Mesenchymal stem cell (in vitro differentiated cells and primary cell): ENCODE measurements at regions not wholly inside any gene's neighbourhood (a gene's known extent, or its start where the extent isn't known, plus 50 kb on each side); places are given as distances from the start of the nearest gene placed in this dataset.

Source experiments
- DNase-seq: peaks from one replicate; pipeline ENCODE4 v3.0.0-alpha.2; 2013
- H2AFZ ChIP-seq: one replicate; pipeline ENCODE4 v1.6.1; 2013; ENCODE audit warnings: low read depth, mild to moderate bottlenecking, control low read depth, inconsistent platforms, low read length, moderate library complexity
- H2AK5ac ChIP-seq: 2 replicates; pipeline ENCODE4 v1.6.1; 2013; ENCODE audit warnings: low read length, moderate library complexity, mild to moderate bottlenecking, inconsistent platforms; ENCODE audit not compliant: severe bottlenecking
- H2BK120ac ChIP-seq: one replicate; pipeline ENCODE4 v1.6.1; 2013; ENCODE audit warnings: low read depth, mild to moderate bottlenecking, inconsistent platforms, low read length, moderate library complexity
- H2BK12ac ChIP-seq, 2 experiments: one replicate each; pipeline ENCODE4 v1.6.1; 2013; ENCODE audit warnings: inconsistent platforms in 2 of 2, low read length in 2 of 2, mild to moderate bottlenecking in 2 of 2, moderate library complexity in 2 of 2, control low read depth in 1 of 2
- H2BK15ac ChIP-seq: one replicate; pipeline ENCODE4 v1.6.1; 2013; ENCODE audit warnings: mild to moderate bottlenecking, low read depth, inconsistent platforms; ENCODE audit not compliant: poor library complexity, severe bottlenecking
- H2BK5ac ChIP-seq: 2 replicates; pipeline ENCODE4 v1.6.1; 2013; ENCODE audit warnings: low read depth, mild to moderate bottlenecking, low read length, control low read depth, inconsistent platforms; ENCODE audit not compliant: poor library complexity, severe bottlenecking
- H3K14ac ChIP-seq, 2 experiments: one replicate each; pipeline ENCODE4 v1.6.1; 2013; ENCODE audit warnings: inconsistent platforms in 2 of 2, low read length in 2 of 2, control low read depth in 1 of 2, mild to moderate bottlenecking in 1 of 2, moderate library complexity in 1 of 2
- H3K18ac ChIP-seq, 2 experiments: one replicate each; pipeline ENCODE4 v1.6.1; 2013; ENCODE audit warnings: inconsistent platforms in 2 of 2, low read length in 2 of 2, control low read depth in 1 of 2, low read depth in 1 of 2, mild to moderate bottlenecking in 1 of 2
- H3K23ac ChIP-seq, 2 experiments: one replicate each; pipeline ENCODE4 v1.6.1; 2013; ENCODE audit warnings: inconsistent platforms in 2 of 2, low read length in 2 of 2, mild to moderate bottlenecking in 2 of 2, moderate library complexity in 2 of 2, control low read depth in 1 of 2
- H3K27ac ChIP-seq: 2 replicates; pipeline ENCODE4 v1.5.1; 2013; ENCODE audit warnings: mild to moderate bottlenecking, moderate library complexity, low read length, control low read depth, inconsistent platforms; ENCODE audit not compliant: poor library complexity, severe bottlenecking
- H3K27me3 ChIP-seq, 2 experiments: 2 replicates each; pipeline versions ENCODE4 v1.6.1 to v1.7.0; 2013; ENCODE audit warnings: low read length in 2 of 2, mild to moderate bottlenecking in 2 of 2, moderate library complexity in 2 of 2, control low read depth in 1 of 2, inconsistent platforms in 1 of 2; ENCODE audit not compliant: control insufficient read depth in 1 of 2, insufficient read depth in 1 of 2
- H3K36me3 ChIP-seq, 2 experiments: 2 replicates each; pipeline versions ENCODE4 v1.6.1 to v1.7.0; 2013; ENCODE audit warnings: low read length in 2 of 2, control low read depth in 1 of 2, inconsistent platforms in 1 of 2, low read depth in 1 of 2, mild to moderate bottlenecking in 1 of 2; ENCODE audit not compliant: insufficient read depth in 2 of 2, control insufficient read depth in 1 of 2
- H3K4ac ChIP-seq, 2 experiments: one replicate each; pipeline ENCODE4 v1.6.1; 2013; ENCODE audit warnings: inconsistent platforms in 2 of 2, low read length in 2 of 2, mild to moderate bottlenecking in 2 of 2, moderate library complexity in 2 of 2, control low read depth in 1 of 2, low read depth in 1 of 2
- H3K4me1 ChIP-seq: 2 replicates; pipeline ENCODE4 v1.6.1; 2013; ENCODE audit warnings: low read depth, low read length, control low read depth; ENCODE audit not compliant: control insufficient read depth, insufficient read depth
- H3K4me2 ChIP-seq: 2 replicates; pipeline ENCODE4 v1.6.1; 2013; ENCODE audit warnings: low read length, mild to moderate bottlenecking, inconsistent platforms; ENCODE audit not compliant: poor library complexity, severe bottlenecking
- H3K4me3 ChIP-seq, 2 experiments: 2 replicates each; pipeline versions ENCODE4 v1.5.1 to v1.7.0; 2013; ENCODE audit warnings: low read length in 2 of 2, mild to moderate bottlenecking in 2 of 2, control low read depth in 1 of 2, low read depth in 1 of 2; ENCODE audit not compliant: insufficient read depth in 1 of 2
- H3K79me1 ChIP-seq: replicated peaks from 2 replicates; pipeline ENCODE4 v1.6.1; 2013; ENCODE audit warnings: mild to moderate bottlenecking, control low read depth, low read length, inconsistent platforms; ENCODE audit not compliant: poor library complexity, severe bottlenecking
- H3K9ac ChIP-seq: 2 replicates; pipeline ENCODE4 v1.7.0; 2013; ENCODE audit warnings: mild to moderate bottlenecking, low read length, moderate library complexity
- H3K9me3 ChIP-seq: 2 replicates; pipeline ENCODE4 v1.7.0; 2013; ENCODE audit warnings: mild to moderate bottlenecking, low read length; ENCODE audit not compliant: control insufficient read depth
- H4K8ac ChIP-seq: one replicate; pipeline ENCODE4 v1.6.1; 2013; ENCODE audit warnings: inconsistent platforms, mild to moderate bottlenecking, low read length, moderate library complexity
- H4K91ac ChIP-seq: one replicate; pipeline ENCODE4 v1.6.1; 2013; ENCODE audit warnings: mild to moderate bottlenecking, low read length, inconsistent platforms
- WGBS: methylation state at CpG from one replicate; pipeline ENCODE4 v1.1.7; 2013; ENCODE audit warnings: mixed read lengths; 5-methylcytosine and 5-hydroxymethylcytosine counted together

DNA sequence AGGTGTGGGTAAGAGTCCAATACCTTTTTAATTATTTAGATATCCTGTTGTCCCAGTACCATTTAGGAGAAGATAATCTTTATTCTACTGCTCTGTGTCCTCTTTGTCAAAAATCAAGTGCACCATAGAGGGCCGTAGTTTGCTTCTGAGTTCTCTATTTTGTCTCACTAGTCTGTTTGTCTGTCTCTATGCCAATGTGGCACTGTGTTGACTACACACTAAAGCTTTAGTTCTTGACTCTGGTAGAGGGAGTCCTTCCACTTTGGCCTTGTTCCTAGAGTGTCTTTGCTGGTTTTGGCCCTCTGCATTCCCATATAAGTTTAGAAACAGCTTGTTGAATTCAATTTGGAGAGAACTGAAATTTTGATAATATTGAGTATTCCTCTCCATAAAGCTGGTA is 75.9 kb downstream of the SCGB2B2 start:
- Histone ChIP-seq H2AK5ac (no peak overlapping the region), H3K4me1 (no peaks in the 10 kb centered on the region), H2AFZ (no peak overlapping the region), H2BK15ac (no peak overlapping the region), H2BK120ac (no peak overlapping the region), H3K23ac (no peak overlapping the region), H2BK5ac (no peak overlapping the region), H2BK12ac (no peak overlapping the region), H3K79me1 (no peaks in the 10 kb centered on the region), H3K18ac (no peak overlapping the region), H3K4me2 (no peak overlapping the region), H3K9ac (no peak overlapping the region), H3K9me3 (peaks cover 13% of the 10 kb centered on the region), H3K36me3 (no peaks in the 10 kb centered on the region), H3K4ac (no peak overlapping the region), H3K27ac (no peak overlapping the region), H4K8ac (no peak overlapping the region), H4K91ac (no peak overlapping the region), H3K27me3 (no peaks in the 10 kb centered on the region), H3K4me3 (no peak overlapping the region), H3K14ac (no peak overlapping the region)
- DNase-seq = no peak
- no CpG with 5 or more reads among the region's 1 CpG for WGBS

DNA sequence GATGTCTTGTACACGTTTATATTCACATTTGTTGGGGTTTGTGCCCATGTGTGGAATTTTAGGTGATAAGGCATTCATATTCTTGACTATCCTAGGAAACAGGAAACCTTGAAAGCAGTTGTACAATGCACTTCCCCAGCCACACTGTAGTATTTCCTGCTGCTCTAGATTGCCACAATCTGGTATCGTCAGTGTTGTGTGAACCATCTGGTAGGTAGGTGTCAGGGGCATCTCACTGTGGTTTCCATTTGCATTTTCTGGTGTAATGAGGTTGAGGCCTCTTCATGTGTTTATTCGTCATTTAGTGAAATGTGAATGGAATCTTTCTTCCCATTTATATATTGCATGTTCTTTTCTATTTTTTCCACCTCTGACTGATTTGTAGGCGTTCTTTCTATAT is 76.6 kb downstream of the SCGB2B2 start:
- Histone ChIP-seq H3K4me2 (no peak overlapping the region), H3K14ac (no peak overlapping the region), H3K27me3 (no peaks in the 10 kb centered on the region), H3K4ac (no peak overlapping the region), H2AFZ (no peak overlapping the region), H3K4me1 (no peaks in the 10 kb centered on the region), H3K9me3 (peaks cover 13% of the 10 kb centered on the region), H2BK120ac (no peak overlapping the region), H3K36me3 (no peaks in the 10 kb centered on the region), H3K27ac (no peak overlapping the region), H3K79me1 (no peaks in the 10 kb centered on the region), H2BK15ac (no peak overlapping the region), H2BK12ac (no peak overlapping the region), H3K4me3 (no peak overlapping the region), H2AK5ac (no peak overlapping the region), H2BK5ac (no peak overlapping the region), H4K8ac (no peak overlapping the region), H3K9ac (no peak overlapping the region), H3K18ac (no peak overlapping the region), H4K91ac (no peak overlapping the region), H3K23ac (no peak overlapping the region)
- WGBS = 91% methylated on average over 1 of the region's 4 CpGs
- no peak for DNase-seq

DNA sequence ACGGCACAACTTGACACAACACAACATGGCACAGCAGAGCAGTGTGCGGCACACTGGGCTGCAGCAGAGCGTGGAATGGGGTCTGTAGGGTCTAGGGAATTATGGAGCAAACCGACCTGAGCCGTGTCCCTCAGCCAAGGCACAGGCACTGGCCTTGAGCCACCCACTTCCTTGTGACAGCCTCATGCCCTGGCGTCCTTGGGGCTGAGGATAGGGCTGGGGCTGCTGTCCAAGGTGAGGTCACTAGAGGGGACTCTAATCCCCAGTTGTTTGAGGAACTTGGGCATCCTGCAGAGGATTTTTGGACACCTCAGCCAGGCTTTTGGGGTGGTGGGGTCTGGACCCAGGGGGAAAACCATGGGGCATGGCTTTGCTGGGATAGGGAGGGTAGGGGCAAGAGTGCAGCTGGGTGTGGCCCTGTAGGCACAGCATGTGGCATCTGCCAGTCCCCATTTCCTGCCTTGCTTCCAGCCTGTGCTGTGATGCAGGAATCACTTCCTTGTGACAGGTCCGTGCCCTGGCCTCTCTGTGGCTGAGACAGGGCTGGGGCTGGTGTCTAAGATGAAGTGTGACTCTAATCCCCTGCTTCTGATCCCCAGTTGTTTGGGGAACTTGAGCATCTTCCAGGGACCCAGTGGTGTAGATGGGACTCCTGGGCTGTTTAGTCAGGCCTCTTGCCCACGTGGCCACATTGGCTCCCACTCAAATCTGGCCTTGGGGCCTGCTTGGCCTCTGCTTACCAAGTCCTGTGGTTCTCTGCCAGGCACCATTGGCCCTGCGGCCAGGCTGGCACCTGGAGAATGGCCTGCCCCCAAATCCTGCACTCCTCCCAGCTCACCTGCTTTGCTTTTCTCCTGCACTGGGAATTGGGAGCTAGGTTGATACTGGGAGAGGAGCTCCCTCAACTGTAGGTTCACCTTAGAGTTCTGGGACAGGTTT is 78.5 kb downstream of the SCGB2B2 start:
- Histone ChIP-seq H3K4me3 (no peak overlapping the region), H2AK5ac (no peak overlapping the region), H3K27ac (no peak overlapping the region), H3K36me3 (no peaks in the 10 kb centered on the region), H3K23ac (no peak overlapping the region), H2BK15ac (no peak overlapping the region), H3K18ac (no peak overlapping the region), H3K4ac (no peak overlapping the region), H4K8ac (no peak overlapping the region), H3K14ac (no peak overlapping the region), H3K9ac (no peak overlapping the region), H3K9me3 (peaks cover 5% of the 10 kb centered on the region), H2BK120ac (no peak overlapping the region), H3K4me1 (no peaks in the 10 kb centered on the region), H2BK5ac (no peak overlapping the region), H3K79me1 (no peaks in the 10 kb centered on the region), H3K27me3 (no peaks in the 10 kb centered on the region), H2BK12ac (no peak overlapping the region), H4K91ac (no peak overlapping the region), H2AFZ (no peak overlapping the region), H3K4me2 (no peak overlapping the region)
- DNase-seq = no peak
- WGBS = 56% methylated on average over 9 of the region's 9 CpGs

DNA sequence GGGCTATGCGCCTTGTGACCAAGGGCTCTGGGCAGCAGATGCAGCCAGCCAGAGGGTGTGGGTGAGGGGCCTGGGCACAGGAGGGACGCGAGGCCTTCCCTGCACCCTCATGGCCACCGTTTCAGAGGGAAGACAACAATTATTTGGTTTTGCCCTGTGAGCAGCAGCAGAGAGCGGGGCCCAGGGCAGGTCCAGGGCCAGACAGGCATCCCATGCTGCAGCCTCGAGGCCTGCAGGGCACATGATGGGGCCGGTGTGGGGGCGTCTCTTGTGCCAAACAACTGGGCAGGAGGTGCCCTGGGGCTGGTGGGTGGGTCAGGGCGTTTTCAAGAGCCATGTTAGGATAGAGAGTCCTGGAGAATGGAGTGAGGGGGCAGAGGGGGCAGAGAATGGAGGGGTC is 79.4 kb downstream of the SCGB2B2 start:
- Histone ChIP-seq H2AK5ac (no peak overlapping the region), H3K9me3 (peaks cover under 1% of the 10 kb centered on the region), H2BK12ac (no peak overlapping the region), H2BK15ac (no peak overlapping the region), H3K4me3 (no peak overlapping the region), H3K36me3 (no peaks in the 10 kb centered on the region), H3K18ac (no peak overlapping the region), H3K79me1 (no peaks in the 10 kb centered on the region), H3K4me1 (no peaks in the 10 kb centered on the region), H3K27me3 (no peaks in the 10 kb centered on the region), H2AFZ (no peak overlapping the region), H3K4me2 (no peak overlapping the region), H3K9ac (no peak overlapping the region), H2BK5ac (no peak overlapping the region), H4K91ac (no peak overlapping the region), H2BK120ac (no peak overlapping the region), H4K8ac (no peak overlapping the region), H3K14ac (no peak overlapping the region), H3K27ac (no peak overlapping the region), H3K23ac (no peak overlapping the region), H3K4ac (no peak overlapping the region)
- WGBS = 69% methylated on average over 9 of the region's 9 CpGs
- DNase-seq = no peak
